Activated CD4-positive, alpha-beta memory T cell treated with anti-CD3 and anti-CD28 coated beads, Interleukin-2, amount 10 ng/mL, durations not matched to agents 7 days and 5 days (primary cell): ENCODE measurements at regions not wholly inside any gene's neighbourhood (a gene's known extent, or its start where the extent isn't known, plus 50 kb on each side); places are given as distances from the start of the nearest gene placed in this dataset.
"Not testable (repeated sequence)": the region's sequence is repeated elsewhere in the genome, so short reads cannot be mapped to it uniquely, and the experiment has no call there.

Source experiments
- CTCF ChIA-PET: fragments of 350-600 bp; sonication (Branson Sonifier 250); formaldehyde crosslinking; loops from one replicate; lab custom pipeline; 2021; ENCODE audit warnings: antibody characterized with exemption, inconsistent platforms; lab: Charles Lee
- POLR2A ChIA-PET: fragments of 350-600 bp; sonication (Branson Sonifier 250); formaldehyde crosslinking; loops from one replicate; lab custom pipeline; 2021; ENCODE audit warnings: antibody characterized with exemption; lab: Charles Lee
- DNase-seq: peaks from one replicate; pipeline ENCODE4 v3.0.0-alpha.2; 2020
- H3K27ac Mint-ChIP-seq: one replicate; pipeline ENCODE4 v1.8.0; 2021; ENCODE audit warnings: mild to moderate bottlenecking, mixed read lengths
- H3K27me3 Mint-ChIP-seq: one replicate; pipeline ENCODE4 v1.8.0; 2021; ENCODE audit warnings: mixed read lengths
- H3K36me3 Mint-ChIP-seq: one replicate; pipeline ENCODE4 v1.8.0; 2021; ENCODE audit warnings: low read depth, mixed read lengths
- H3K4me1 Mint-ChIP-seq: one replicate; pipeline ENCODE4 v1.8.0; 2021; ENCODE audit warnings: mixed read lengths
- H3K4me3 Mint-ChIP-seq: one replicate; pipeline ENCODE4 v1.8.0; 2021; ENCODE audit warnings: mild to moderate bottlenecking, mixed read lengths
- H3K9me3 Mint-ChIP-seq: one replicate; pipeline ENCODE4 v1.8.0; 2021; ENCODE audit warnings: mixed read lengths

DNA sequence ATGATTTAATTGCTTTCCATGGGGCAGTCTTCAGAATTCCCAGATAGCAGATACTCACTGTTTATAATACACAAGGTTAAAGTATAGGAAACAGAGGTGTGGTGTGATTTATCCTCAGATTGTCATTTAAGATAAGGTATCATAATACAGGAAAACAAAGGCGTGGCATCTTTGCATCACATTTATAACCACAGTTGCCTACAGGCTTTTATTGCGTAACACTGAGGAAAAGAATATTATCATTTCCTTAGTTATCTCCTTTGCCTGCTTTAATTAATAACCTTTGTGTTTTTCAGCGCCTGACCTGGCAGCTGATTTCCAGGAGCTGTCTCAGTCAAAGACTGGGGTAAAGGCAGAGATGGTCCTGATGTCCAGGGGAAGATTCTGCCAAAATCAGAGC is 68.8 kb downstream of the SSX7 start:
- Mint-ChIP-seq H3K9me3 (no peaks in the 10 kb centered on the region), H3K4me3 (no peak overlapping the region), H3K36me3 (no peaks in the 10 kb centered on the region), H3K27me3 (no peaks in the 10 kb centered on the region), H3K27ac (no peak overlapping the region), H3K4me1 (no peaks in the 10 kb centered on the region)
- ChIA-PET POLR2A (no interaction called here), CTCF (no interaction called here)
- no peak for DNase-seq

DNA sequence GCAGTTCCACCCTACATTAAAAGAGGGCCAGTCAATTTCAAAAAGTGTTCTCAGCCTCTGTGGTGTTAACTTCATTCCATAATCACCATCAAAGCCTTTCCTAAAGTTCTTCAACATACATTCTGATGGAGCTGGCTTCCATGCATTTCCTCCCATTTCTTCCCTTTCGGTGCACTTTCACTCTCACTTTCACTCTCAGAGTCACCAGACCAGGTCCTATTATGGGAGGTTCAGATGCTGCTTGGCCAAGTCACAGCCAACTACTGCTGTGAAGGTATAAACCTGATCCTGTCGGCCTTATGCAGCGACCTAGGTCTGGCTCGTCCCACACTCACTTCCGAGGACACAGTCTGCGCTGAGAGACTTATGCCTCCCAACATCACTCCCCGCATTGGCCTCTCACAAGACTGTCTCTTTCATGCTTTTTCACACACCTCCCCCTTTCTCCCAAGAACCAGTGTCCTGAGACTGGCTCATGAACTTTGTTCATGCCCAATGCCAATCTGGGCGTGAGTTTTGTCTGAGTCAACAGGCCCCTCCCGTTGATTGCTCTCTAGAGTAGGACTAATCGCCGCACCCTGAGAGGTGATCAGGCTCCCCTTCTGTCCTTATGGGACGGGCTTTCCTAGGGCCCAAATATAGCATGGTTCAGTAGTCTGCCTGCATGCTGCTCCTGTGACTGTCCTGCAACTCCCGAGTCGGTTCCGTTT is 60.8 kb upstream of the XAGE1B start:
- no peak overlapping the region for H3K27ac Mint-ChIP-seq
- peaks cover 2% of the 10 kb centered on the region for H3K27me3 Mint-ChIP-seq

GRCh38 chrX:52576946-52577345 is 60.1 kb upstream of the XAGE1B start:
- POLR2A ChIA-PET, result no interaction called here
- H3K27ac Mint-ChIP-seq, result no peak overlapping the region
- no peak for DNase-seq
- no peak overlapping the region for H3K4me3 Mint-ChIP-seq
- H3K9me3 Mint-ChIP-seq, result no peaks in the 10 kb centered on the region
- peaks cover 2% of the 10 kb centered on the region for H3K27me3 Mint-ChIP-seq
- no peaks in the 10 kb centered on the region for H3K4me1 Mint-ChIP-seq
- no peaks in the 10 kb centered on the region for H3K36me3 Mint-ChIP-seq
- CTCF ChIA-PET, result no interaction called here

More for the DNA sequence above, 60.8 kb upstream of the XAGE1B start:
- ChIA-PET POLR2A (no interaction called here), CTCF (no interaction called here)
- Mint-ChIP-seq H3K9me3 (no peaks in the 10 kb centered on the region), H3K36me3 (no peaks in the 10 kb centered on the region), H3K4me1 (no peaks in the 10 kb centered on the region), H3K4me3 (no peak overlapping the region)
- no peak for DNase-seq

- Mint-ChIP-seq H3K4me3 (no peak overlapping the region), H3K9me3 (no peaks in the 10 kb centered on the region), H3K4me1 (no peaks in the 10 kb centered on the region), H3K36me3 (no peaks in the 10 kb centered on the region), H3K27ac (no peak overlapping the region), H3K27me3 (peaks cover 2% of the 10 kb centered on the region)
- ChIA-PET POLR2A (no interaction called here), CTCF (no interaction called here)
- DNase-seq, result no peak
These were observed 59.6 kb upstream of the XAGE1B start for GRCh38 chrX:52576474-52576873.

- peak; percentile 20 for DNase-seq
- Mint-ChIP-seq H3K27ac (no peak overlapping the region), H3K9me3 (no peaks in the 10 kb centered on the region), H3K4me1 (no peaks in the 10 kb centered on the region), H3K4me3 (no peak overlapping the region), H3K36me3 (no peaks in the 10 kb centered on the region), H3K27me3 (peaks cover 2% of the 10 kb centered on the region)
- CTCF ChIA-PET, result no interaction called here
- POLR2A ChIA-PET, result no interaction called here
These were observed 57.8 kb upstream of the XAGE1B start for GRCh38 chrX:52574416-52575275.

DNA sequence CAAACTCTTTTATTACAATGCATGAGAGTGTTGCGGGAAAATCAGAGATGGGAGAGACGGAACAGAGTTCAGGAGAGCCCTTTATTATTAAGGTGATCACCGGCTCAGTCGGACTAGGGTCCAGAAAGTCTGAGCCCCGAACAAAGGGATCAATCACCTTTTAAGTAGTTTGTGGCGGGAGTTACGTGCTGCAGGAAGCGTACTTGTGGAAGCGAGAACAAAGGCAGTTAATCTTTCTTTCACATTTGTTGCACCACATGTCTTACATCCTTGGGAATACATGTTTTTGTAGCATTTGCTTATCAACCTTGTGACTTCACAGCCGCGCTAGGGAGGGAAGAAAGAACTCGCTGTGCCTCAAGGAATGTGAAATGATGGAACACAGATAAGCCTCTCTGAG is 51.3 kb upstream of the XAGE1B start:
- H3K4me3 Mint-ChIP-seq, H3K27ac Mint-ChIP-seq, H3K36me3 Mint-ChIP-seq, DNase-seq, CTCF ChIA-PET, H3K9me3 Mint-ChIP-seq, POLR2A ChIA-PET, H3K4me1 Mint-ChIP-seq, H3K27me3 Mint-ChIP-seq: not testable (repeated sequence)
